IMR-90 (cell line): ENCODE measurements at regions not wholly inside any gene's neighbourhood (a gene's known extent, or its start where the extent isn't known, plus 50 kb on each side); places are given as distances from the start of the nearest gene placed in this dataset.

Experiments
- ATAC-seq: fragments of 200-7000 bp; cut with Tn5 transposase; 2 replicates; pipeline ENCODE4 v1.9.1; 2020; ENCODE audit warnings: low read depth, mild to moderate bottlenecking, moderate library complexity
- BruUV-seq: library from RNA; stranded (reverse); fragments of 400-500 nt; replicated peaks from 2 replicates; lab custom pipeline; 2021; lab: Mats Ljungman, UMichigan
- CTCF ChIA-PET: fragments of 300-600 bp; formaldehyde crosslinking; extraction: SDS; loops from one replicate; lab custom pipeline; 2021; ENCODE audit warnings: antibody characterized with exemption; lab: Yijun Ruan, JAX
- POLR2A ChIA-PET: fragments of 300-600 bp; sonication (Branson Sonifier 250); formaldehyde crosslinking; loops from one replicate; lab custom pipeline; 2022; ENCODE audit warnings: antibody characterized with exemption; ENCODE audit not compliant: unreplicated experiment; lab: Charles Lee
- DNase-seq: peaks from one replicate; pipeline ENCODE4 v3.0.0; 2013
- H2AFZ ChIP-seq: replicated peaks from 2 replicates; pipeline ENCODE3; 2013; ENCODE audit warnings: low read length, mild to moderate bottlenecking; ENCODE audit not compliant: poor library complexity
- H2AK5ac ChIP-seq: 2 replicates; pipeline ENCODE4 v1.6.1; 2013; ENCODE audit warnings: low read depth, low read length, inconsistent platforms
- H2AK9ac ChIP-seq: replicated peaks from 2 replicates; pipeline ENCODE3; 2013; ENCODE audit warnings: mild to moderate bottlenecking, low read depth, low read length, moderate library complexity; ENCODE audit not compliant: poor library complexity
- H2BK120ac ChIP-seq: 2 replicates; pipeline ENCODE4 v1.6.1; 2013; ENCODE audit warnings: low read depth, low read length, inconsistent platforms
- H2BK15ac ChIP-seq: 3 replicates; pipeline ENCODE4 v1.6.1; 2013; ENCODE audit warnings: low read depth, low read length, inconsistent platforms
- H2BK20ac ChIP-seq: 2 replicates; pipeline ENCODE4 v1.6.1; 2013; ENCODE audit warnings: low read depth, mild to moderate bottlenecking, inconsistent platforms, low read length, moderate library complexity
- H2BK5ac ChIP-seq: 2 replicates; pipeline ENCODE4 v1.6.1; 2013; ENCODE audit warnings: mild to moderate bottlenecking, low read depth, low read length, inconsistent platforms; ENCODE audit not compliant: poor library complexity, severe bottlenecking
- H3K14ac ChIP-seq: replicated peaks from 2 replicates; pipeline ENCODE4 v1.6.1; 2013; ENCODE audit warnings: low read depth, low read length, inconsistent platforms
- H3K18ac ChIP-seq: 2 replicates; pipeline ENCODE4 v1.6.1; 2013; ENCODE audit warnings: low read depth, low read length, control low read depth
- H3K23ac ChIP-seq: 2 replicates; pipeline ENCODE4 v1.6.1; 2013; ENCODE audit warnings: low read depth, low read length, inconsistent platforms
- H3K27ac ChIP-seq: 2 replicates; pipeline ENCODE4 v1.5.1; 2013; ENCODE audit warnings: mild to moderate bottlenecking, control low read depth, low read length; ENCODE audit not compliant: insufficient read depth
- H3K27me3 ChIP-seq: 2 replicates; pipeline ENCODE4 v1.6.1; 2013; ENCODE audit warnings: low read length; ENCODE audit not compliant: control insufficient read depth, insufficient read depth
- H3K36me3 ChIP-seq: 2 replicates; pipeline ENCODE4 v1.6.1; 2013; ENCODE audit warnings: low read length, mixed read lengths; ENCODE audit not compliant: control insufficient read depth, insufficient read depth
- H3K4ac ChIP-seq: 2 replicates; pipeline ENCODE4 v1.6.1; 2013; ENCODE audit warnings: low read depth, low read length, inconsistent platforms
- H3K4me1 ChIP-seq: 2 replicates; pipeline ENCODE4 v1.6.1; 2013; ENCODE audit warnings: low read length, mixed read lengths; ENCODE audit not compliant: control insufficient read depth, insufficient read depth
- H3K4me2 ChIP-seq: 2 replicates; pipeline ENCODE4 v1.6.1; 2013; ENCODE audit warnings: low read depth, mild to moderate bottlenecking, control low read depth, low read length, moderate library complexity
- H3K4me3 ChIP-seq: 2 replicates; pipeline ENCODE4 v1.5.1; 2013; ENCODE audit warnings: low read depth, mild to moderate bottlenecking, control low read depth, low read length, moderate library complexity; ENCODE audit not compliant: insufficient read depth
- H3K56ac ChIP-seq: 2 replicates; pipeline ENCODE4 v1.6.1; 2013; ENCODE audit warnings: low read length, inconsistent platforms; ENCODE audit not compliant: insufficient read depth; ENCODE audit errors: extremely low read depth
- H3K79me1 ChIP-seq, 2 experiments: 2 replicates each; pipeline ENCODE4 v1.6.1; 2013; ENCODE audit warnings: low read length in 2 of 2, inconsistent platforms in 1 of 2, low read depth in 1 of 2
- H3K9ac ChIP-seq: 2 replicates; pipeline ENCODE4 v1.6.1; 2013; ENCODE audit warnings: low read depth, low read length, control low read depth
- H3K9me1 ChIP-seq: 2 replicates; pipeline ENCODE4 v1.6.1; 2013; ENCODE audit warnings: low read length, inconsistent platforms; ENCODE audit not compliant: insufficient read depth
- H3K9me3 ChIP-seq: 2 replicates; pipeline ENCODE4 v1.6.1; 2013; ENCODE audit warnings: low read length; ENCODE audit not compliant: control insufficient read depth, insufficient read depth
- H4K20me1 ChIP-seq: 2 replicates; pipeline ENCODE4 v1.6.1; 2013; ENCODE audit warnings: low read length, inconsistent platforms; ENCODE audit not compliant: insufficient read depth
- H4K5ac ChIP-seq: 2 replicates; pipeline ENCODE4 v1.6.1; 2013; ENCODE audit warnings: mild to moderate bottlenecking, low read depth, low read length, control low read depth
- H4K8ac ChIP-seq, 2 experiments: 2 replicates each; pipeline ENCODE4 v1.6.1; 2013; ENCODE audit warnings: low read depth in 2 of 2, low read length in 2 of 2, control low read depth in 1 of 2, inconsistent platforms in 1 of 2
- H4K91ac ChIP-seq: 2 replicates; pipeline ENCODE4 v1.6.1; 2013; ENCODE audit warnings: low read depth, low read length, inconsistent platforms; ENCODE audit not compliant: insufficient read depth
- BHLHE40 ChIP-seq: fragments of 150-350 bp; IDR thresholded peaks from 2 replicates; pipeline ENCODE4 v1.6.1; 2016; ENCODE audit warnings: mild to moderate bottlenecking, low read depth, low read length
- CEBPB ChIP-seq: IDR thresholded peaks from 2 replicates; pipeline ENCODE4 v1.6.1; 2012; ENCODE audit warnings: low read depth, low read length, improper control_type of control experiment
- CHD1 ChIP-seq: IDR thresholded peaks from 2 replicates; pipeline ENCODE4 v1.6.1; 2012; ENCODE audit warnings: low read depth, low read length, improper control_type of control experiment
- FOS ChIP-seq: fragments of 150-350 bp; IDR thresholded peaks from 2 replicates; pipeline ENCODE4 v1.6.1; 2016; ENCODE audit warnings: low read depth, low read length
- MAFK ChIP-seq: IDR thresholded peaks from 2 replicates; pipeline ENCODE4 v1.6.1; 2012; ENCODE audit warnings: low read depth, low read length, improper control_type of control experiment
- MAZ ChIP-seq: IDR thresholded peaks from 2 replicates; pipeline ENCODE4 v1.6.1; 2012; ENCODE audit warnings: low read depth, mild to moderate bottlenecking, low read length, improper control_type of control experiment, moderate library complexity, borderline replicate concordance
- MXI1 ChIP-seq: IDR thresholded peaks from 2 replicates; pipeline ENCODE4 v1.6.1; 2012; ENCODE audit warnings: low read depth, mild to moderate bottlenecking, low read length, moderate library complexity, borderline replicate concordance
- NFE2L2 ChIP-seq: fragments of 150-350 bp; IDR thresholded peaks from 2 replicates; pipeline ENCODE4 v1.6.1; 2016; ENCODE audit warnings: low read depth, mild to moderate bottlenecking, low read length
- POLR2A ChIP-seq: IDR thresholded peaks from 2 replicates; pipeline ENCODE4 v1.6.1; 2012; ENCODE audit warnings: mild to moderate bottlenecking, low read depth, low read length
- RAD21 ChIP-seq: IDR thresholded peaks from 2 replicates; pipeline ENCODE4 v1.6.1; 2012; ENCODE audit warnings: low read length, improper control_type of control experiment
- RCOR1 ChIP-seq: IDR thresholded peaks from 2 replicates; pipeline ENCODE4 v1.6.1; 2012; ENCODE audit warnings: mild to moderate bottlenecking, low read length, improper control_type of control experiment; ENCODE audit not compliant: insufficient replicate concordance
- RFX5 ChIP-seq: IDR thresholded peaks from 2 replicates; pipeline ENCODE4 v1.8.0; 2012; ENCODE audit warnings: low read depth, mild to moderate bottlenecking, low read length, moderate library complexity
- SMC3 ChIP-seq: fragments of 150-350 bp; IDR thresholded peaks from 2 replicates; pipeline ENCODE4 v1.6.1; 2016; ENCODE audit warnings: low read depth, mild to moderate bottlenecking, antibody characterized with exemption, low read length, moderate library complexity
- WGBS, 2 experiments: methylation state at CpG; one replicate each; pipeline versions ENCODE4 v1.1.5 to v1.1.7; 2013; ENCODE audit warnings: missing lambda C conversion rate in 2 of 2; ENCODE audit not compliant: insufficient read length in 1 of 2; ENCODE audit errors: extremely low coverage in 2 of 2; 5-methylcytosine and 5-hydroxymethylcytosine counted together
- dilution Hi-C: fragments of 300-500 bp; cut with HindIII; formaldehyde crosslinking; loops from one replicate; pipeline ENCODE4 v1.14.3; 2018; ENCODE audit warnings: low sequenced_read_pairs; ENCODE audit not compliant: unreplicated experiment
- in situ Hi-C: fragments of 300-500 bp; cut with MboI; formaldehyde crosslinking; loops from 3 replicates; pipeline ENCODE4 v1.14.3; 2019; ENCODE audit warnings: low sequenced_read_pairs, inconsistent platforms, mixed read lengths
- intact Hi-C: fragments of 100-400 bp; cut with micrococcal nuclease; formaldehyde crosslinking; loops from 2 replicates; pipeline ENCODE4 v1.10.0; 2022
- TF ChIP-seq, protein P1 (sequence below): fragments of 150-350 bp; IDR thresholded peaks from 2 replicates; pipeline ENCODE4 v1.6.1; 2016; ENCODE audit warnings: low read depth, mild to moderate bottlenecking, low read length, moderate library complexity, borderline replicate concordance
- TF ChIP-seq, protein P2 (sequence below): conservative IDR thresholded peaks from 2 replicates; pipeline ENCODE4 v1.5.1; 2012; ENCODE audit warnings: mild to moderate bottlenecking, low read depth, low read length, improper control_type of control experiment
- TF ChIP-seq, protein P3 (sequence below): fragments of 150-350 bp; IDR thresholded peaks from 2 replicates; pipeline ENCODE4 v1.6.1; 2017; ENCODE audit warnings: mild to moderate bottlenecking, antibody characterized with exemption, low read length, low read depth

DNA sequence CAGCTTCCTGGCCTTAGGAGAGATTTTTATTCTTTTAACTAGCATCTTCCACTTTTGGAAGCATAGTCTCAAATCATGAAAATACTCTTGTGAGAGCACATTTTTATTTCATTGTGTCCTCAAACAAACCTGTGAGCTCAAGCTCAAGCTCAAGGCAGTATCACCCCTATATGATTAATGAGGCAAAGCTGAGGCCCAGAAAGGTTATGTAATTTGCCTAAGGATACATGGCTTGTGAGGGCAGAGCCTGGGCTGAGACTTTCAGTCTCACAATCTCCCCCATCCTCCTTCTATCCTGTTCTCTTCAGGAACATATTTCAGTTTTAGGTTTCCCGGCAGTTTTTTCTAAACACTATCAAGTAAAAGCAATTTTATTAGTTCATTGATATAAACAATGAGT, 359.5 kb downstream of the PTEN start:
- peaks cover 9% of the 10 kb centered on the region for H3K4me1 ChIP-seq
- CTCF ChIA-PET, result interaction anchor here (0.6 kb wide), 1 partner anchor 26 kb away, joined by 3 read pairs; no protein-coding TSS in a partner anchor
- H4K20me1 ChIP-seq, result no peaks in the 10 kb centered on the region
- in situ Hi-C loops, result no loop called here
- no peak overlapping the region for H3K27ac ChIP-seq
- H3K27me3 ChIP-seq, result no peaks in the 10 kb centered on the region
- no peak overlapping the region for H3K4me2 ChIP-seq
- no peak overlapping the region for H2AK9ac ChIP-seq
- H3K9ac ChIP-seq, result no peak overlapping the region
- no TSS peak for BruUV-seq
- no peaks in the 10 kb centered on the region for H3K36me3 ChIP-seq
- H3K4ac ChIP-seq, result no peak overlapping the region
- H2AFZ ChIP-seq, result no peak overlapping the region
- H3K79me1 ChIP-seq, result no peaks in the 10 kb centered on the region
- 0 out of 2 replicates have a peak overlapping the region, but pooled peaks have one; percentile 20 for H2BK20ac ChIP-seq
- ATAC-seq, result no peak
- peaks cover 7% of the 10 kb centered on the region; the same call in 1 of the 2 replicates for H3K9me1 ChIP-seq
- no peak overlapping the region for H2BK5ac ChIP-seq
- H3K4me3 ChIP-seq, result no peak overlapping the region
- no peak overlapping the region for H3K18ac ChIP-seq
- no peak overlapping the region for H2BK15ac ChIP-seq
- dilution Hi-C loops, result no loop called here
- H4K91ac ChIP-seq, result no peak overlapping the region
- intact Hi-C loops, result no loop called here
- no peak for DNase-seq
- no peak overlapping the region for H2BK120ac ChIP-seq
- POLR2A ChIA-PET, result no interaction called here
- H3K14ac ChIP-seq, result no peak overlapping the region
- H2AK5ac ChIP-seq, result no peak overlapping the region
- TF ChIP-seq, protein P1, sequence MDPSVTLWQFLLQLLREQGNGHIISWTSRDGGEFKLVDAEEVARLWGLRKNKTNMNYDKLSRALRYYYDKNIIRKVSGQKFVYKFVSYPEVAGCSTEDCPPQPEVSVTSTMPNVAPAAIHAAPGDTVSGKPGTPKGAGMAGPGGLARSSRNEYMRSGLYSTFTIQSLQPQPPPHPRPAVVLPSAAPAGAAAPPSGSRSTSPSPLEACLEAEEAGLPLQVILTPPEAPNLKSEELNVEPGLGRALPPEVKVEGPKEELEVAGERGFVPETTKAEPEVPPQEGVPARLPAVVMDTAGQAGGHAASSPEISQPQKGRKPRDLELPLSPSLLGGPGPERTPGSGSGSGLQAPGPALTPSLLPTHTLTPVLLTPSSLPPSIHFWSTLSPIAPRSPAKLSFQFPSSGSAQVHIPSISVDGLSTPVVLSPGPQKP, result no peak
- no peak for TF ChIP-seq MXI1
- no peak for TF ChIP-seq SMC3
- no peak for TF ChIP-seq CEBPB
- TF ChIP-seq NFE2L2, result no peak
- TF ChIP-seq BHLHE40, result no peak
- TF ChIP-seq, protein P2, sequence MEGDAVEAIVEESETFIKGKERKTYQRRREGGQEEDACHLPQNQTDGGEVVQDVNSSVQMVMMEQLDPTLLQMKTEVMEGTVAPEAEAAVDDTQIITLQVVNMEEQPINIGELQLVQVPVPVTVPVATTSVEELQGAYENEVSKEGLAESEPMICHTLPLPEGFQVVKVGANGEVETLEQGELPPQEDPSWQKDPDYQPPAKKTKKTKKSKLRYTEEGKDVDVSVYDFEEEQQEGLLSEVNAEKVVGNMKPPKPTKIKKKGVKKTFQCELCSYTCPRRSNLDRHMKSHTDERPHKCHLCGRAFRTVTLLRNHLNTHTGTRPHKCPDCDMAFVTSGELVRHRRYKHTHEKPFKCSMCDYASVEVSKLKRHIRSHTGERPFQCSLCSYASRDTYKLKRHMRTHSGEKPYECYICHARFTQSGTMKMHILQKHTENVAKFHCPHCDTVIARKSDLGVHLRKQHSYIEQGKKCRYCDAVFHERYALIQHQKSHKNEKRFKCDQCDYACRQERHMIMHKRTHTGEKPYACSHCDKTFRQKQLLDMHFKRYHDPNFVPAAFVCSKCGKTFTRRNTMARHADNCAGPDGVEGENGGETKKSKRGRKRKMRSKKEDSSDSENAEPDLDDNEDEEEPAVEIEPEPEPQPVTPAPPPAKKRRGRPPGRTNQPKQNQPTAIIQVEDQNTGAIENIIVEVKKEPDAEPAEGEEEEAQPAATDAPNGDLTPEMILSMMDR, result no peak
- no peak for TF ChIP-seq MAZ
- no peak for TF ChIP-seq CHD1
- TF ChIP-seq RAD21, result no peak
- no peak for TF ChIP-seq FOS
- TF ChIP-seq, protein P3, sequence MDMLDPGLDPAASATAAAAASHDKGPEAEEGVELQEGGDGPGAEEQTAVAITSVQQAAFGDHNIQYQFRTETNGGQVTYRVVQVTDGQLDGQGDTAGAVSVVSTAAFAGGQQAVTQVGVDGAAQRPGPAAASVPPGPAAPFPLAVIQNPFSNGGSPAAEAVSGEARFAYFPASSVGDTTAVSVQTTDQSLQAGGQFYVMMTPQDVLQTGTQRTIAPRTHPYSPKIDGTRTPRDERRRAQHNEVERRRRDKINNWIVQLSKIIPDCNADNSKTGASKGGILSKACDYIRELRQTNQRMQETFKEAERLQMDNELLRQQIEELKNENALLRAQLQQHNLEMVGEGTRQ, result no peak
- TF ChIP-seq MAFK, result no peak
- no peak for TF ChIP-seq POLR2A
- TF ChIP-seq RFX5, result no peak
- TF ChIP-seq RCOR1, result no peak
- peak overlapping the region; percentile 45; the same call in 1 of the 2 replicates for H3K23ac ChIP-seq
- no CpG with 5 or more reads among the region's 1 CpG for WGBS, 2 experiments
- no peak overlapping the region for H4K8ac ChIP-seq
- H3K9me3 ChIP-seq, result no peaks in the 10 kb centered on the region
- H3K56ac ChIP-seq, result no peak overlapping the region
- no peak overlapping the region for H4K5ac ChIP-seq
